ENCODE measurements at regions not wholly inside any gene's neighbourhood (a gene's known extent, or its start where the extent isn't known, plus 50 kb on each side); places are given as distances from the start of the nearest gene placed in this dataset.
A peak's percentile ranks its signal among the peaks of the same experiment; 100 is the strongest.

DNA sequence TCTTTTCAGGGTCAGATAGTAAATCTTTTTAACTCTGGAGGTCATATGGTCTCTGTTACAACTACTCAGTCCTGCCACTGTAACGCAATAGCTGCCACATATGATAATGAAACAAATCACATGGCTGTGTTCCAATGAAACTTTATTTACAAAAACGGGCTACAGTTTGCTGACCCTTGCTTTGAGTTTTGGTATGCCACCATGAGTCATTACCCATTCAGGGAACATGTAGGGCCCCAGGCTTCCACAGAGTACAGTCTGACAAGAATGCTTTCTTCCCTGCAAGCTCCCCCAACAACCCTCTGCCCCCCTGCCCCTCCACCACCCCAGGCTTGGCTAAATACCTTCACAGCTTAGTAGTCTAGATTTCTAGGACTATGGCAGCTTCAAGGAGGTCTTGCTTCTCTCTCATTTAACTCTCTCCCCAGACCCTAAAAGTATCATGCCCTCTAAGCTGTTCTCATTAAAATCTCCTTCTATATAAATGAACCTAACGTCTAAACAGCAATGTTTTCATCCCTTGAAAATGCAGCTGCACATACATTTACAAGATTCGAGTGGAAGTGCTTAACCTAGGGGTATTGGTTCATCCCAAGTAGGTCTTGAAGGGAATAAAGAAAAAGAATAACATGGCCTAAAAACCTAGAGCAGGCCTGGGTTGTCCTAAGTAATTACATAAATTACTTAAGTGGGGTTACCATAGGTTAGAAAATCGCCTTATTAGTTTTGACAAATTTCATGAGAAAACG lies 117.8 kb upstream of the PRICKLE2 start:
- DNase-seq (no peak), FAIRE-seq (no peak)
- peak overlapping the region in 2 of 3 donors; percentile 56 to 58 for H3K27ac ChIP-seq (ENCODE audit: low read depth in 1 of 3, low read length in 2 of 3)
- peaks cover 0 to 12% (median 7%) of the 10 kb centered on the region in 3 donors for H3K4me1 ChIP-seq (ENCODE audit: control insufficient read depth in 3 of 3, insufficient read depth in 2 of 3, low read depth in 1 of 3, low read length in 2 of 3)
- H3K27me3 ChIP-seq (ENCODE audit: control insufficient read depth in 3 of 3, insufficient read depth in 3 of 3, low read length in 3 of 3) = no peaks in the 10 kb centered on the region
- WGBS, 3 donors = 62 to 65% (median 65%) methylated on average over 6 of the region's 6 CpGs
- H3K4me3 ChIP-seq (ENCODE audit: low read depth in 1 of 3, low read length in 3 of 3) = no peak overlapping the region
- H3K36me3 ChIP-seq (ENCODE audit: control insufficient read depth in 3 of 3, insufficient read depth in 2 of 3, low read depth in 1 of 3, low read length in 3 of 3) = no peaks in the 10 kb centered on the region
- H3K9me3 ChIP-seq (ENCODE audit: control insufficient read depth in 2 of 2, insufficient read depth in 1 of 2, low read depth in 1 of 2, low read length in 1 of 2) = no peaks in the 10 kb centered on the region

GRCh38 chr3:64341296-64341695 lies 116.0 kb upstream of the PRICKLE2 start:
- FAIRE-seq (no peak), DNase-seq (no peak)
- peaks cover 0 to 12% (median 7%) of the 10 kb centered on the region in 3 donors for H3K4me1 ChIP-seq (ENCODE audit: control insufficient read depth in 3 of 3, insufficient read depth in 2 of 3, low read depth in 1 of 3, low read length in 2 of 3)
- H3K27me3 ChIP-seq (ENCODE audit: control insufficient read depth in 3 of 3, insufficient read depth in 3 of 3, low read length in 3 of 3) = no peaks in the 10 kb centered on the region
- H3K27ac ChIP-seq (ENCODE audit: low read depth in 1 of 3, low read length in 2 of 3) = peak overlapping the region in 2 of 3 donors; percentile 57 to 78
- H3K36me3 ChIP-seq (ENCODE audit: control insufficient read depth in 3 of 3, insufficient read depth in 2 of 3, low read depth in 1 of 3, low read length in 3 of 3) = no peaks in the 10 kb centered on the region
- no peak overlapping the region for H3K4me3 ChIP-seq (ENCODE audit: low read depth in 1 of 3, low read length in 3 of 3)
- 71 to 88% (median 83%) methylated on average over 1 of the region's 1 CpG for WGBS, 3 donors
- H3K9me3 ChIP-seq (ENCODE audit: control insufficient read depth in 2 of 2, insufficient read depth in 1 of 2, low read depth in 1 of 2, low read length in 1 of 2) = no peaks in the 10 kb centered on the region

DNA sequence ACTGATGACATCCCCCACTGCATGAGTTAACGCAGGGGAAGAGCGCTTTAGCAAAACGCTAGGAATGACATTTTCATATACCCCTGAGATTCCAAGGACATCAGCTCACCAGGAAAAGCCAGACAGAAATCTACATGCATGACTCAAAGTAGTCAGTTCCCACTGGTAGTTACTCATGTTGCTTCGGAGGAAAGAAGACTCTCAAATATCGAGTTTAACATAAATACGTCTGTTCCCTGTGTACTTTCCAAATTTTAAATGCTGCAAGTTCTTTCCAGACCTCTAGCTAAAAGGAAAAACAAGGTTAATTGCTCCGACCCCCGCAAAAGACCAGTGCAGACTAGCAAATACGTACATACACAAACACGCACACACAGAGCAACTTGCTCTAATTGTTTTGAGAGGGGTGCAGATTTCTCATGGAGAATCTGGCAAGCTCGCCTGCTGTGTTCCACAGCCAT lies 115.4 kb upstream of the PRICKLE2 start:
- DNase-seq (no peak), FAIRE-seq (no peak)
- H3K36me3 ChIP-seq (ENCODE audit: control insufficient read depth in 3 of 3, insufficient read depth in 2 of 3, low read depth in 1 of 3, low read length in 3 of 3) = no peaks in the 10 kb centered on the region
- H3K27me3 ChIP-seq (ENCODE audit: control insufficient read depth in 3 of 3, insufficient read depth in 3 of 3, low read length in 3 of 3) = no peaks in the 10 kb centered on the region
- H3K4me3 ChIP-seq (ENCODE audit: low read depth in 1 of 3, low read length in 3 of 3) = no peak overlapping the region
- H3K4me1 ChIP-seq (ENCODE audit: control insufficient read depth in 3 of 3, insufficient read depth in 2 of 3, low read depth in 1 of 3, low read length in 2 of 3) = peaks cover 0 to 12% (median 7%) of the 10 kb centered on the region in 3 donors
- WGBS, 3 donors = 66 to 88% (median 84%) methylated on average over 11 of the region's 11 CpGs
- no peaks in the 10 kb centered on the region for H3K9me3 ChIP-seq (ENCODE audit: control insufficient read depth in 2 of 2, insufficient read depth in 1 of 2, low read depth in 1 of 2, low read length in 1 of 2)
- peak overlapping the region in 2 of 3 donors; percentile 57 to 58 for H3K27ac ChIP-seq (ENCODE audit: low read depth in 1 of 3, low read length in 2 of 3)

DNA sequence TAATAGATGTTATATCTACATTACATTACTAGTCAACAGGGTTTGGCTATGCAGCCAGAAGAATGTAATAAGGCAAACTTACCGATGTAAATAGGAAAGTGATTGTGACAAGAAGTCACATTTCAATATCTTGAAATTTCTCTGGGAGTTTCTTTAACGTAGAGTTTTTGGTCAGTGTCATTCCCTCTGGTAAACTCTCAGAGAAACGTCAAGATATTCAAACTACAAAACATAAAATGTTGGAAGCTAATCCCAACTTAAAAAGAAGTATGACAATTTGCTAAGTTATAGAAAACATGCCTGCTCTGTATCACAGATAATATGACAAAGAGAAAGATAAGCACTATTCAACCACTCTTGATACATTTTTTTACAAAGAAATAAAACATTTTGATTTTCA lies 111.2 kb upstream of the PRICKLE2 start:
- no peaks in the 10 kb centered on the region for H3K27me3 ChIP-seq (ENCODE audit: control insufficient read depth in 3 of 3, insufficient read depth in 3 of 3, low read length in 3 of 3)
- H3K36me3 ChIP-seq (ENCODE audit: control insufficient read depth in 3 of 3, insufficient read depth in 2 of 3, low read depth in 1 of 3, low read length in 3 of 3) = no peaks in the 10 kb centered on the region
- no peak overlapping the region for H3K27ac ChIP-seq (ENCODE audit: low read depth in 1 of 3, low read length in 2 of 3)
- FAIRE-seq = no peak
- no peaks in the 10 kb centered on the region for H3K9me3 ChIP-seq (ENCODE audit: control insufficient read depth in 2 of 2, insufficient read depth in 1 of 2, low read depth in 1 of 2, low read length in 1 of 2)
- H3K4me3 ChIP-seq (ENCODE audit: low read depth in 1 of 3, low read length in 3 of 3) = no peak overlapping the region
- WGBS, 3 donors = 86 to 90% (median 86%) methylated on average over 3 of the region's 3 CpGs
- H3K4me1 ChIP-seq (ENCODE audit: control insufficient read depth in 3 of 3, insufficient read depth in 2 of 3, low read depth in 1 of 3, low read length in 2 of 3) = peaks cover 0 to 3% (median 0%) of the 10 kb centered on the region in 3 donors
- no peak for DNase-seq

- no peaks in the 10 kb centered on the region for H3K27me3 ChIP-seq (ENCODE audit: control insufficient read depth in 3 of 3, insufficient read depth in 3 of 3, low read length in 3 of 3)
- H3K4me1 ChIP-seq (ENCODE audit: control insufficient read depth in 3 of 3, insufficient read depth in 2 of 3, low read depth in 1 of 3, low read length in 2 of 3) = no peaks in the 10 kb centered on the region
- no peaks in the 10 kb centered on the region for H3K36me3 ChIP-seq (ENCODE audit: control insufficient read depth in 3 of 3, insufficient read depth in 2 of 3, low read depth in 1 of 3, low read length in 3 of 3)
- no peaks in the 10 kb centered on the region for H3K9me3 ChIP-seq (ENCODE audit: control insufficient read depth in 2 of 2, insufficient read depth in 1 of 2, low read depth in 1 of 2, low read length in 1 of 2)
- FAIRE-seq (no peak), DNase-seq (no peak)
- H3K27ac ChIP-seq (ENCODE audit: low read depth in 1 of 3, low read length in 2 of 3) = no peak overlapping the region
- H3K4me3 ChIP-seq (ENCODE audit: low read depth in 1 of 3, low read length in 3 of 3) = no peak overlapping the region
- 75 to 81% (median 79%) methylated on average over 9 of the region's 9 CpGs for WGBS, 3 donors
These were observed 107.4 kb upstream of the PRICKLE2 start for GRCh38 chr3:64332459-64333350.

GRCh38 chr3:64331605-64332004 lies 106.3 kb upstream of the PRICKLE2 start:
- H3K27ac ChIP-seq (ENCODE audit: low read depth in 1 of 3, low read length in 2 of 3) = no peak overlapping the region
- H3K4me3 ChIP-seq (ENCODE audit: low read depth in 1 of 3, low read length in 3 of 3) = no peak overlapping the region
- no peaks in the 10 kb centered on the region for H3K4me1 ChIP-seq (ENCODE audit: control insufficient read depth in 3 of 3, insufficient read depth in 2 of 3, low read depth in 1 of 3, low read length in 2 of 3)
- H3K9me3 ChIP-seq (ENCODE audit: control insufficient read depth in 2 of 2, insufficient read depth in 1 of 2, low read depth in 1 of 2, low read length in 1 of 2) = no peaks in the 10 kb centered on the region
- FAIRE-seq (no peak), DNase-seq (no peak)
- 87 to 91% (median 90%) methylated on average over 12 of the region's 12 CpGs for WGBS, 3 donors
- H3K36me3 ChIP-seq (ENCODE audit: control insufficient read depth in 3 of 3, insufficient read depth in 2 of 3, low read depth in 1 of 3, low read length in 3 of 3) = no peaks in the 10 kb centered on the region
- no peaks in the 10 kb centered on the region for H3K27me3 ChIP-seq (ENCODE audit: control insufficient read depth in 3 of 3, insufficient read depth in 3 of 3, low read length in 3 of 3)

GRCh38 chr3:64329037-64329436 lies 103.8 kb upstream of the PRICKLE2 start:
- Histone ChIP-seq H3K4me1 (ENCODE audit: control insufficient read depth in 3 of 3, insufficient read depth in 2 of 3, low read depth in 1 of 3, low read length in 2 of 3) (no peaks in the 10 kb centered on the region), H3K9me3 (ENCODE audit: control insufficient read depth in 2 of 2, insufficient read depth in 1 of 2, low read depth in 1 of 2, low read length in 1 of 2) (no peaks in the 10 kb centered on the region), H3K27ac (ENCODE audit: low read depth in 1 of 3, low read length in 2 of 3) (no peak overlapping the region), H3K27me3 (ENCODE audit: control insufficient read depth in 3 of 3, insufficient read depth in 3 of 3, low read length in 3 of 3) (no peaks in the 10 kb centered on the region), H3K4me3 (ENCODE audit: low read depth in 1 of 3, low read length in 3 of 3) (no peak overlapping the region), H3K36me3 (ENCODE audit: control insufficient read depth in 3 of 3, insufficient read depth in 2 of 3, low read depth in 1 of 3, low read length in 3 of 3) (no peaks in the 10 kb centered on the region)
- FAIRE-seq = no peak
- WGBS, 3 donors = 84 to 99% (median 98%) methylated on average over 3 of the region's 3 CpGs
- DNase-seq = no peak

- no peaks in the 10 kb centered on the region for H3K36me3 ChIP-seq (ENCODE audit: control insufficient read depth in 3 of 3, insufficient read depth in 2 of 3, low read depth in 1 of 3, low read length in 3 of 3)
- H3K4me1 ChIP-seq (ENCODE audit: control insufficient read depth in 3 of 3, insufficient read depth in 2 of 3, low read depth in 1 of 3, low read length in 2 of 3) = no peaks in the 10 kb centered on the region
- FAIRE-seq = no peak
- H3K4me3 ChIP-seq (ENCODE audit: low read depth in 1 of 3, low read length in 3 of 3) = no peak overlapping the region
- no peaks in the 10 kb centered on the region for H3K9me3 ChIP-seq (ENCODE audit: control insufficient read depth in 2 of 2, insufficient read depth in 1 of 2, low read depth in 1 of 2, low read length in 1 of 2)
- H3K27ac ChIP-seq (ENCODE audit: low read depth in 1 of 3, low read length in 2 of 3) = peak overlapping the region in 1 of 3 donors; percentile 77
- WGBS, 3 donors = 69 to 83% (median 76%) methylated on average over 11 of the region's 11 CpGs
- no peaks in the 10 kb centered on the region for H3K27me3 ChIP-seq (ENCODE audit: control insufficient read depth in 3 of 3, insufficient read depth in 3 of 3, low read length in 3 of 3)
- no peak for DNase-seq
These were observed 102.0 kb upstream of the PRICKLE2 start for GRCh38 chr3:64327100-64327804.

Data from small intestine (tissue), 7 donors.